Neural progenitor cell (in vitro differentiated cells): ENCODE measurements at regions not wholly inside any gene's neighbourhood (a gene's known extent, or its start where the extent isn't known, plus 50 kb on each side); places are given as distances from the start of the nearest gene placed in this dataset.
"Not testable (repeated sequence)": the region's sequence is repeated elsewhere in the genome, so short reads cannot be mapped to it uniquely, and the experiment has no call there.

Experiments used
- EZH2 ChIP-seq: fragments of 200-600 bp; sonication (generic); IDR thresholded peaks from 2 replicates; pipeline ENCODE4 v1.6.1; 2017; ENCODE audit warnings: antibody characterized with exemption, mild to moderate bottlenecking, moderate library complexity
- EZH2phosphoT487 ChIP-seq: fragments of 200-600 bp; sonication (generic); IDR thresholded peaks from 2 replicates; pipeline ENCODE4 v1.6.1; 2017; ENCODE audit warnings: antibody characterized with exemption
- TF ChIP-seq, protein P1 (sequence below): fragments of 200-600 bp; sonication (generic); IDR thresholded peaks from 2 replicates; pipeline ENCODE4 v1.5.1; 2017; ENCODE audit warnings: antibody characterized with exemption, mild to moderate bottlenecking

DNA sequence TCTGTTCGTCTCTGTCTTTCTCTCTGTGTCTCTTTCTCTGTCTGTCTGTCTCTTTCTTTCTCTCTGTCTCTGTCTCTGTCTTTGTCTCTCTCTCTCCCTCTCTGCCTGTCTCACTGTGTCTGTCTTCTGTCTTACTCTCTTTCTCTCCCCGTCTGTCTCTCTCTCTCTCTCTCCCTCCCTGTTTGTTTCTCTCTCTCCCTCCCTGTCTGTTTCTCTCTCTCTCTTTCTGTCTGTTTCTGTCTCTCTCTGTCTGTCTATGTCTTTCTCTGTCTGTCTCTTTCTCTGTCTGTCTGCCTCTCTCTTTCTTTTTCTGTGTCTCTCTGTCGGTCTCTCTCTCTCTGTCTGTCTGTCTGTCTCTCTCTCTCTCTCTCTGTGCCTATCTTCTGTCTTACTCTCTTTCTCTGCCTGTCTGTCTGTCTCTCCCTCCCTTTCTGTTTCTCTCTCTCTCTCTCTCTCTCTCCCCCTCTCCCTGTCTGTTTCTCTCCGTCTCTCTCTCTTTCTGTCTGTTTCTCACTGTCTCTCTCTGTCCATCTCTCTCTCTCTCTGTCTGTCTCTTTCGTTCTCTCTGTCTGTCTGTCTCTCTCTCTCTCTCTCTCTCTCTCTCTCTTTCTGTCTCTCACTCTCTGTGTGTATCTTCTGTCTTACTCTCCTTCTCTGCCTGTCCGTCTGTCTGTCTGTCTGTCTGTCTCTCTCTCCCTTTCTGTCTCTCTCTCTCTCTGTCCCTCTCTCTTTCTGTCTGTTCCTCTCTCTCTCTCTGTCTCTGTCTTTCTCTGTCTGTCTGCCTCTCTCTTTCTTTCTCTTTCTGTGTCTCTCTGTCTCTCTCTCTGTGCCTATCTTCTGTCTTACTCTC is 2065.9 kb upstream of the TPTE start:
- TF ChIP-seq, protein P1, sequence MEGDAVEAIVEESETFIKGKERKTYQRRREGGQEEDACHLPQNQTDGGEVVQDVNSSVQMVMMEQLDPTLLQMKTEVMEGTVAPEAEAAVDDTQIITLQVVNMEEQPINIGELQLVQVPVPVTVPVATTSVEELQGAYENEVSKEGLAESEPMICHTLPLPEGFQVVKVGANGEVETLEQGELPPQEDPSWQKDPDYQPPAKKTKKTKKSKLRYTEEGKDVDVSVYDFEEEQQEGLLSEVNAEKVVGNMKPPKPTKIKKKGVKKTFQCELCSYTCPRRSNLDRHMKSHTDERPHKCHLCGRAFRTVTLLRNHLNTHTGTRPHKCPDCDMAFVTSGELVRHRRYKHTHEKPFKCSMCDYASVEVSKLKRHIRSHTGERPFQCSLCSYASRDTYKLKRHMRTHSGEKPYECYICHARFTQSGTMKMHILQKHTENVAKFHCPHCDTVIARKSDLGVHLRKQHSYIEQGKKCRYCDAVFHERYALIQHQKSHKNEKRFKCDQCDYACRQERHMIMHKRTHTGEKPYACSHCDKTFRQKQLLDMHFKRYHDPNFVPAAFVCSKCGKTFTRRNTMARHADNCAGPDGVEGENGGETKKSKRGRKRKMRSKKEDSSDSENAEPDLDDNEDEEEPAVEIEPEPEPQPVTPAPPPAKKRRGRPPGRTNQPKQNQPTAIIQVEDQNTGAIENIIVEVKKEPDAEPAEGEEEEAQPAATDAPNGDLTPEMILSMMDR = not testable (repeated sequence)
- TF ChIP-seq EZH2, EZH2phosphoT487: not testable (repeated sequence)
